ENCODE measurements at regions not wholly inside any gene's neighbourhood (a gene's known extent, or its start where the extent isn't known, plus 50 kb on each side); places are given as distances from the start of the nearest gene placed in this dataset.
"Not testable (repeated sequence)": the region's sequence is repeated elsewhere in the genome, so short reads cannot be mapped to it uniquely, and the experiment has no call there.

GRCh38 chr4:59629348-59629747, 1570.8 kb upstream of the ADGRL3 start:
- DNase-seq, result no peak

- no peak for DNase-seq
These were observed 1569.9 kb upstream of the ADGRL3 start for GRCh38 chr4:59630235-59630634.

- no peak for DNase-seq
These were observed 1569.2 kb upstream of the ADGRL3 start for GRCh38 chr4:59630922-59631321.

GRCh38 chr4:59637596-59637995, 1562.5 kb upstream of the ADGRL3 start:
- no peak for DNase-seq

GRCh38 chr4:59643682-59644081, 1556.4 kb upstream of the ADGRL3 start:
- no peak for DNase-seq

GRCh38 chr4:59644765-59645164, 1555.4 kb upstream of the ADGRL3 start:
- DNase-seq, result no peak

GRCh38 chr4:59646082-59646481, 1554.0 kb upstream of the ADGRL3 start:
- no peak for DNase-seq

GRCh38 chr4:59647011-59647410, 1553.1 kb upstream of the ADGRL3 start:
- DNase-seq, result no peak

GRCh38 chr4:59647500-59647899, 1552.6 kb upstream of the ADGRL3 start:
- no peak for DNase-seq

- no peak for DNase-seq
These were observed 1549.3 kb upstream of the ADGRL3 start for GRCh38 chr4:59650861-59651260.

GRCh38 chr4:59655996-59656395, 1544.1 kb upstream of the ADGRL3 start:
- DNase-seq, result no peak

- no peak for DNase-seq
These were observed 1535.4 kb upstream of the ADGRL3 start for GRCh38 chr4:59664771-59665170.

GRCh38 chr4:59666645-59667044, 1533.5 kb upstream of the ADGRL3 start:
- DNase-seq, result no peak

- no peak for DNase-seq
These were observed 1529.1 kb upstream of the ADGRL3 start for GRCh38 chr4:59671037-59671436.

- DNase-seq, result no peak
These were observed 1523.7 kb upstream of the ADGRL3 start for GRCh38 chr4:59676389-59676788.

- not testable (repeated sequence) for DNase-seq
These were observed 1523.1 kb upstream of the ADGRL3 start for GRCh38 chr4:59676992-59677391.

- no peak for DNase-seq
These were observed 1514.5 kb upstream of the ADGRL3 start for GRCh38 chr4:59685626-59686025.

- no peak for DNase-seq
These were observed 1511.0 kb upstream of the ADGRL3 start for GRCh38 chr4:59689149-59689548.

- no peak for DNase-seq
These were observed 1504.6 kb upstream of the ADGRL3 start for GRCh38 chr4:59695355-59696053.

- no peak for DNase-seq
These were observed 1502.1 kb upstream of the ADGRL3 start for GRCh38 chr4:59698041-59698440.

GRCh38 chr4:59700651-59701050, 1499.5 kb upstream of the ADGRL3 start:
- no peak for DNase-seq

GRCh38 chr4:59704616-59705015, 1495.5 kb upstream of the ADGRL3 start:
- DNase-seq, result no peak

- DNase-seq, result no peak
These were observed 1487.7 kb upstream of the ADGRL3 start for GRCh38 chr4:59712470-59712869.

- not testable (repeated sequence) for DNase-seq
These were observed 1475.8 kb upstream of the ADGRL3 start for GRCh38 chr4:59724286-59724685.

GRCh38 chr4:59727745-59728144, 1472.4 kb upstream of the ADGRL3 start:
- no peak for DNase-seq
